GM21360 (cell line): ENCODE measurements at regions not wholly inside any gene's neighbourhood (a gene's known extent, or its start where the extent isn't known, plus 50 kb on each side); places are given as distances from the start of the nearest gene placed in this dataset.
"Not testable (repeated sequence)": the region's sequence is repeated elsewhere in the genome, so short reads cannot be mapped to it uniquely, and the experiment has no call there.

Source experiments
- ATAC-seq: cut with Tn5 transposase; IDR thresholded peaks from one replicate; pipeline ENCODE4 v1.9.1; 2021; ENCODE audit warnings: mild to moderate bottlenecking, moderate library complexity; ENCODE audit not compliant: unreplicated experiment

DNA sequence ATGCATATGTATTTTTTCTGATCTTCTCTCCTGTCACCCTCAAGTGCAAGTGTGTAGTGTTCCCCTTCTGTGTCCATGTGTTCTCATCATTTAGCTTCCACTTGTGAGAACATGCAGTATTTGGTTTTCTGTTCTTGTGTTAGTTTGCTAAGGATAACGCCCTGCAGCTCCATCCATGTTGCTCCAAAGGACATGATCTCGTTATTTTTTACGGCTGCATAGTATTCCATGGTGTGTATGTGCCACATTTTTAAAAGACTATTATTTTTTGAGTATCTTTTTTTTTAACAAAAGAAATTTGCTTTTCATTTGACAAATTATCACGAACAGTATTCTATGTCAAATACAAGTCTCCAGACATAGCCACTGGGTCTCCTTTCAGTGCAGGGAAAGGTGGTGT is 110.1 kb upstream of the ZNF746 start:
- no peak for ATAC-seq

DNA sequence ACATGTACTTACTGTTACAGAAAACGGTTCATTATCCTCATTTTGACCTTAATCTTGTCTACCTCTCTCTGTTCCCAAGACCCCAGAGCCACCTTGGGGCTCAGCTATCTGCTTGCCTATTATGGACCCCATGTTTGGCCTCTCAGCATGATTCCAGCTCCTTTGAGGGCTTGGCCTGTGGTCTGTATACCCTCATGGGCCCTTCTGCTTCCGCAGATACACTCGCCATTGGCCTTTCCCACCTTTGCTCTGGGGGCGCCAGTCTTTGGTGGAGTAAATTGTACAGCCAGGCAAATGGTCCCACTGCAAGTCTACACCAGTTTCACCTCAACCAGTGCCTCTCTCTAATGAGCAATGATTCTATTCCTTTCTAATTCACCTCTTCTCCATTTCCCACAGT is 109.2 kb upstream of the ZNF746 start:
- no peak for ATAC-seq

GRCh38 chr7:149605696-149606095 is 108.1 kb upstream of the ZNF746 start:
- no peak for ATAC-seq

- no peak for ATAC-seq
Measured at GRCh38 chr7:149604521-149604920, 106.9 kb upstream of the ZNF746 start.

- peak; percentile 95 for ATAC-seq
Measured at GRCh38 chr7:149600669-149601330, 103.2 kb upstream of the ZNF746 start.

DNA sequence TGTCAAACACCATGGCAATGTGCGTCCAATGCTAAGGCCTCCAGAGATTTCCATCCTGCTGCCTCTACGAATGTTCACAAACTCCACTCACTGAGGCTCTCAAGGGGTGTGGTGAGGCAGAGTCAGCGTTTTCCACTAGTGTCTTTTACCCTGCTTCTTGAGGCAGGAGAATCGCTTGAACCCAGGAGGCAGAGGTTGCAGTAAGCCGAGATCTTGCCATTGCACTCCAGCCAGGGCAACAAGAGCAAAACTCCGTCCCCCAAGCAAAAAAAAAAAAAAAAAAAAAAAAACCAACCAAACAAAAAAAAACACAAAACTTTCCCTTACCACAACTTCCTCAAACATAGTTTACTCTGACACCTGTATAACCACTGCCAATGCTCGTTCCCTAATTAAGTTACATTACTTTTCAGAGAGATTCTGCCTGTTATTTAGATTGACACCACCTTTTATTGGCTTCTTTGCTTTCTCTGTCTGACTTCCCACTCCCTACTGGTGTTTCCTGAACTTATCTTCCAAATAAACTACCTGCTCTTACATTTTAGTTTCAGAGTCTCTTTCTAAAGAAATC is 102.1 kb upstream of the ZNF746 start:
- peak; percentile 37 for ATAC-seq

GRCh38 chr7:149598721-149599308 is 101.2 kb upstream of the ZNF746 start:
- ATAC-seq = peak; percentile 28

- ATAC-seq = not testable (repeated sequence)
Measured at GRCh38 chr7:149597789-149598188, 100.2 kb upstream of the ZNF746 start.

DNA sequence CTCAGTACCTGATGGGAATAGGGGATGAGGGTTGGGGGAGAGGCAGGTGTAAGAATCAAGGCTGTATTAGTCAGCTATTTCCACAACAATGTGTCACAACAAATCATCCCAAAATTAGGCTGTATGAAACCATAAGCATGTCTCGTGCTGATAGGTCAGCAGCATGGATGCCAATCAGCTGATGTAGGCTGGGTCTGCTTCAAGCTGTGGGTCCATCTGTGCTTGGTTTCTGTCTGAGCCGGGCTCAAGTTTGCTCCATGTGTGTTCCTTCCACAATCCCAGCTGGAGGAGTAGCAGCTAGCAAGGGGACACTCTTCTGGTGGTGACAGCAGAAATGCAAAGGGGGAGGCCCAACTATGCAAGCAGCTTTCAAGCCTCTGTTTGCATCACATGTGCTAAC is 97.9 kb upstream of the ZNF746 start:
- no peak for ATAC-seq

DNA sequence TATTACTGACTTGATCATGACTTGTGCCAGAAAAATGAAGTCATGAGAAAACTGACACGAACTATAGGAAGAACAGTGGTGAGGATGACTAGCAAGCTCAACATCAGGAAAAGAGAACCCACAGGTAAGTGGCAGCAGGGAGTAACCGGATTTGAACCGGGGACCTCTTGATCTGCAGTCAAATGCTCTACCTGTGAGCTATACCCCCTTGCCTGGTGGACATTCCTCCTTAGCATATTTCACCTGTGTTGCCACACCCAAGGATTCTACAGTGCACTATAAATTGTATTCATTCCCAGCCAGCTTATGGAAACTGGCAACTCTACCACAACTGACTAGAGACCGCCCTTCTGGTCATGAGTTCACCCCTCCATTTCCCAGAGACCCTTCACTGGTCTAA is 97.5 kb upstream of the ZNF746 start:
- ATAC-seq = no peak

GRCh38 chr7:149588930-149589329 is 91.3 kb upstream of the ZNF746 start:
- no peak for ATAC-seq

GRCh38 chr7:149586646-149587645 is 89.3 kb upstream of the ZNF746 start:
- no peak for ATAC-seq

DNA sequence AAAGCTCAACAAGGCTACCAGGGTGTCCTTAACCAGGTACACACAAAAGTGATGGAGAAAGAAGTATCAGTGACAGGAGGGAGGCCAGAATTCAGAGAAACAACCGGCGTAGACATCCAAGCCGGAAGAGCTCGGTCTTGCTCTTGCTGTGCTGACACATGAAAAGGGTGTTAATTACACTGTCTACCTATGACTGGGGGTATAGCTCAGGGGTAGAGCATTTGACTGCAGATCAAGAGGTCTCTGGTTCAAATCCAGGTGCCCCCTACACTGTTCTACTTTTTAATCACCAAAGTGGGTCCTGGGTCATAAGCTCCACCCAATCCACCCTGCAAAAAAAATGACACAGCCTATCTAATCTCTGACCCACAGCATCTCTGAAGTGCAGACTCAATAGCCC is 86.9 kb upstream of the ZNF746 start:
- no peak for ATAC-seq

- ATAC-seq = no peak
Measured at GRCh38 chr7:149584009-149584408, 86.4 kb upstream of the ZNF746 start.

GRCh38 chr7:149580328-149580727 is 82.7 kb upstream of the ZNF746 start:
- no peak for ATAC-seq

GRCh38 chr7:149579365-149579764 is 81.8 kb upstream of the ZNF746 start:
- ATAC-seq = not testable (repeated sequence)

- ATAC-seq = not testable (repeated sequence)
Measured at GRCh38 chr7:149574428-149574827, 76.8 kb upstream of the ZNF746 start.

DNA sequence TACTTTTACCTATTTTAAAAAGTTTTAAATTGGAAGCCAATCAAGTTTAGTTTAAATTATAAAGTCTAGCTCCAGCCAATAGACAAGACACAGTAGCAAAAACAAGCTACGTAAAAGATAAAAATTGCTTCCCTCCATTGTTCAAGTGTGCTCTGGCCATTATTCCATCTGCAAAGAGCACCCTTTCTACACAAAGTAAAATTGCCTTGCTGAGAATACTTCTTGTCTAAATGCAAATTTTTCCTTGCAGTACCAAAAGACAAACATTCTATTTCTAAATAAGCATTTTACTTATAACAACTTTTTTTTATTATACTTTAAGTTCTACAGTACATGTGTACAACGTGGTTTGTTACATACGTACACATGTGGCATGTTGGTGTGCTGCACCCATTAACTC is 75.9 kb upstream of the ZNF746 start:
- no peak for ATAC-seq

DNA sequence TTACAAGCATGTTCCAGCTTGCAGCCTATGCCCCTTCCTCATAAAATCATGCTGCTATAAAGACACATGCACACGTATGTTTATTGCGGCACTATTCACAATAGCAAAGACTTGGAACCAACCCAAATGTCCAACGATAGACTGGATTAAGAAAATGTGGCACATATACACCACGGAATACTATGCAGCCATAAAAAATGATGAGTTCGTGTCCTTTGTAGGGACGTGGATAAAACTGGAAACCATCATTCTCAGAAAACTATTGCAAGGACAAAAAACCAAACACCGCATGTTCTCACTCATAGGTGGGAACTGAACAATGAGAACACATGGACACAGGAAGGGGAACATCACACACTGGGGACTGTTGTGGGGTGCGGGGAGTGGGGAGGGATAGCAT is 75.3 kb upstream of the ZNF746 start:
- not testable (repeated sequence) for ATAC-seq

DNA sequence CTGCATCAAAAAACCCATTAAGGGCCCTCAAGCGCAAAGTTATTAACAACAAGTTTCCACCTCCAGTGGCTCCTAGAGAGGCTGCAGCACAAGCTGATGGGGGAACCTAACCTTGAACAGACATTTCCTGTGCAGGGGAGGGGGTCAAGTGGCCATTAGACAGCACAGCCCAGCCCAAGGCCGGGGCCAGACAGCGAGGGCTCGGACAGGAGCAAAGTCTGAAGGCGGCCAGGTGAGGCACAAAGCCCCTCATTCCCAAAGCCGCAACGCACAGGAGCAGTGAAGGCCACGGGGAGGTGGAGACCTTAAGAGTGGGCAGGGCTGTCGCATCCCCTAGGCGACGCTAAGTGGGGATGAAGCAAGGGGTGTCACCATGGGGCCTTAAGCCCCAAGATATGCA is 73.2 kb upstream of the ZNF746 start:
- no peak for ATAC-seq

DNA sequence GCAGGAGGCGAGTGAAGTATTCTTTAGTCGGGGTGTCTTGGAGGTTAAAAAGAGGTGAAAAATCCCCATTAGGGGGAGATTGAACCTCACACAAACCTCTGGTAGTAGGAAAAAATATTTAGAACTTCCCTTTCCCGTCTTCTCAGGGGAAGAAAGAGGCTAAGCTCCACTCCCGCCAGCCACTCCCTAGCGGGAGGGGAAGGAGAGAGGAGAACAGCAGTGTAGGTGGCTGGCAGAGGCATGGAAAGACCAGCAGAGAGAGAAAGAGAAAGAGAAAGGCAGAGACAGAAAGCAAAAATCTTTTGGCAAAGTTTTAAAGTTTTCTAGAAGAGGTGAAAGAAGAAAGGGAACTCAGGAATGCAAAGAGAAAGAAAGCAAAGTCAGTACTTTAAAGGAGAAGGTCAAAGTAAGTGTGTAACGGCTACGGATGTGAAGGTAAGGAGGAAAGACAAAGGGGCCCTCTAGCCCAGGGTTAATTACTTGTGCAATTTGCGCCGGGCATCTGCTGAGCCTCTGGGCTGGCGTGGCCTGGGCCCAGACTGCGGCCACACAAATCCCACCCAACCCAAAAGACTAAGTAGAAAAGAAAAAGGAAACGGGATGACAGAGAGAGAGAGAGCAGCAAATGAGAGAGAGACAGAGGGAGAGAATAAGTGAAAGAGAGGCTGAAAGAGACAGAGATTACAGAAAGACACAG is 72.3 kb upstream of the ZNF746 start:
- ATAC-seq = no peak
